NOMO-1 (cell line): ENCODE measurements at regions not wholly inside any gene's neighbourhood (a gene's known extent, or its start where the extent isn't known, plus 50 kb on each side); places are given as distances from the start of the nearest gene placed in this dataset.
A peak's percentile ranks its signal among the peaks of the same experiment; 100 is the strongest.

Source experiments
- DNase-seq, 2 experiments: peaks; one replicate each; lab custom pipeline; 2025; ENCODE audit not compliant: unreplicated experiment in 2 of 2; lab: John Stamatoyannopoulos, UW

DNA sequence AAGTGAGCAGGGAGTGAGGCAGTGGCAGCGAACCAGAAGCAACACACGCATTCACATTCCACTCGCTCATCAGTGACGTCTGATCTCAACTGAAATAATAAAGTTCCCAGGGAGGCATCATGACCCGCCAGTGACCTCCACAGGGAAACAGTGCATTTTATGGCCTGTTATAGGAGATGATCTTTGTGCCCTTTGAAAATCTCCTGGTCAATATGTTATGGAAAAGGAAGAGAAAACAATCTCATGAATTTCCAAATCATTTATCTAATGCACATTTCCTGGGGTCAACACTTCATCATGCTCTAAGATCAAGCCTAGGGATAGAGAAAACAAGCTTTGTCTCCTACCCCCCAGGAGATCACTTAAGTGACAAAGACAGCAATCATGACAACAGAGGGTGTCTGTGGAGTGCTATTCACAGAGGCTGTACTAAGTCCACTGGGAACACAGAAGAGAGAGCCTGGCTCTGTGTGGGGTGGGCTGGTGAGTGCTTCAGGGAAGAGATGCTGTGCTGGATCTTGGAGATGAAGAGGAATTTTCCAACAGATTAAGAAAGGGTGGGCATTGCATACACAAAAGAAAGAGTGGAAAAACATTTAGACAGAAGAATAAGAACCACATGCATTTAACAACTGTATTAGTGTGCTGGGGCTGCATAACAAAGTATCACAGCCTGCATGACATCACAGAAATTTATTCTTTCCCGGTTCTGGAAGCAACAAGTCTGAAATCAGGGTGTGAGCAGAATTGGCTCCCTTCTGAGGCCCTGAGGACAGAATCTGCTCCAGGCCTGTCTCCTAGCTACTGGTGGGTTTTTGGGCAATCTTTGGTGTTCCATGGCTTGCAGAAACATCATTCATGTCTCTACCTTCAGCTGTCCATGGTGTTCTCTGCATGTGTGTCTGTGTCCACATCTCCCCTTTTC is 613.9 kb upstream of the IGFBP3 start:
- no peak for DNase-seq

DNA sequence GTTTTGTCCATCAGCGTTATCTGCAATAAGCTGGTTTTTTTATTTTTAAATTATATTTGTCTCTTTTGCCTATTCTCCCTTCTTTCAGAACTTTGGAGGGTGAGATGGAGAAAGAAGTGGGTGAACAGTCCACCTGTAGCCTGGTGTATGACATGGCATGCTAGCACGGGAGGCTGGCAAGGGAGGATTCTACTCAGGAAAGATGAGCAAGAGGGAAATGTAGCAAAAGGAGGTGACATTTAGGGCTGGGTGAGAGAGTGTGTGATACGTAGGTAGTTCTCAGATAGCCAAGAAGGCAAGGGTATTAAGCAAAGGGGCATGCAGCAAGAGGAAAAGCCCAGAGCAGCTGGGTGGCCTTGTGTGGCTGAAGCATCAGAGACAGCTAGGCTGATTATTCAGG is 612.9 kb upstream of the IGFBP3 start:
- DNase-seq, result no peak

DNA sequence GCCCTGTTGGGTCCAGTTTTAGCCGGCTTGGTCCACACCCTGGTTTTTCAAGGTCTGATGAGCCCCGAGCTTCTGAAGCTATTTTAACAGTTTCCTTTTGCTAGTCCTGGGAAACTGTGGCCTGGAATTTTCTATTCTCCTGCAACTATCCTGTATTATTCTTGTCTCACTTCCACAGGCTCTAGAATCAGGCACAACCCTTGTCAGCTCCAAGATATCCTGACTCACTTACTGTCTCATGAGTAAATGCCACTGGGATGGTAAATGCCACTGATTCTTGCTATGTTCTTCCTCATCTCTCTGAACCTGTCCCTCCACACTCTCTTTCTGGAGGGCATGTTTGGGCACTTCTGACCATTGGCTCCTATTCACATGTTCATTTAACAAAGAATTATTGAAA is 611.5 kb upstream of the IGFBP3 start:
- no peak for DNase-seq

DNA sequence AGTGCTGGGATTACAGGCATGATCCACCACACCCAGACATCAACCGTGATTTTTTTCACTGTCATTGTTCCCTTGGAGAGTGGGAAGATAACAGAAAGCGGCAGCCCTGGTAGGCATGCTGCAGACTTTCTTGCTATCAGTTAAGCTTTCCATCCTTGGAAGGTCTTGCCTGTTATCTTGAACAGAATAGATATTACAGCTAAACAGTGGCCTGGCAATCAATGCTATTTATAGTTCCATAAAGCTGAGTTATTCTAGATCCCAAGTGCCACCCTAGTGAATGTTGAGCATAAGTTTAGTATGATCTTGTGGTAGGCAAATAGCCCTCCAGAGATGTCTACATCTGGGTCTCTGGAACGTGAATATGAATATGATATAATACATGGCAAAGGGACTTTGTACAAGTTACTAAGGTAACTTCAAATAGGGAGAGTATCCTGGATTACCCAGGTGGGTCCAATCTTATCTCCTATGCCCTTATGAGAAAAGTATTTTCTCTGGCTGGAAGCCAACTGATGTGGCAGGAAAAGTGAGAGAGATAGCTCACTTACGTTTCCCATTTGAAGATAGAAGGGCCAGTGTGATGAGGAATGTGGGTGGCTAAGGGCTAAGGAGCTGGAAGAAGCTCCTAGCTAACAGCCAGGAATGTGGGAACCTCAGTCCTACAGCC is 609.1 kb upstream of the IGFBP3 start:
- no peak for DNase-seq

DNA sequence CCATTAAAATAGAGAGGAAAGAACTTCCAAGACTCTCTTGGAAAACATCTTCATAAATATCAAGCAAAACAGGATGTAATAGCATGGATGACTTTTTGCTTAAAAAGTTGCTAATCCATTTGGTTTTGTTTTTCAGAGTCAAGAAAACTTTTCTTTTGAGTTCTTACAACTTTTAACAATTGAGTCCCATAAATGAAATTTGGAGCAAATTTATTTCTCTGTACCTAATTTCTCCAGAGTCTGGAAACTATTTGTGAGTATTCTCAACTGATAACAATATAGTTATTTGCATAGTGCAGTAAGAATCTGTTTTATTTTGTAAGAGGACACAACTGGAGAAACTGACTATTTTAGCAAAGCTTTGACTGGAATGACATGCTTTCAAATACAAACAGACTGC is 606.3 kb upstream of the IGFBP3 start:
- no peak for DNase-seq

DNA sequence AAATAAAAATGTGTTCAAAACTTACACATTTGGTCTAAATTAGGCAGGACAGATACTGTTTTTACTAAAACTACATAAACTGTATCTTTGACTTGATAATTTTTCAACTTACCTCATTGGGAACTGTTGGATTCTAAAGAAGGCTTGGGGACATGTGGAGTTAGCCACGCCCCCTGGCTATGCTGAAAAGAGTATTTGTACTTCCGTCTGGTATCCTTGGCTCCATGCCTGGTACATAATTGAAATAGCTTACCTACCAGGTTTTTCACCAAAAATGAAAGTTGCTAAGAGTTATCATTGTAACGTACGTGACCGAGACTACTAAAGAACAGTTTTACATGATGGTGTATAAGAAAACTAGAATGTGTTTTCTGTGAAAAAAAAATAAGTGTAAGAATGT is 604.8 kb upstream of the IGFBP3 start:
- DNase-seq, result no peak

DNA sequence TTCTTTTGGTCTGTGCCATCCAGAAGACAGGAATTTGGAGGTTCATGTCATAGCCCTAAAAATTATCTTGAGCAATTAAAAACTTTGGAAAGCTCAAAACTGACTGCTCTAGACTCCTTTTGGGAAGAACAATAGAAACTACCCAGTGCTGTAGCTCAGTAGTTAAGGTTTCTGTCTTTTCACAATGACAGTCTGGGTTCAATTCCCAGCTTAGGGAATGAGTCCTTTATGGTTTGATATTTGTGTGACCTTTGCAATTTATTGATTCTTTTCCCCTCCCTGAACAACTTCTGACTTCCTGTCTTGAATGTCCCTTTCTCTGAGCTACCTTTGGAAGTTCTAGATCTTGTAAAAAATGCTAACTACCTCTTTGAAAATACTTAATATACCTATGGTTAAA is 603.3 kb upstream of the IGFBP3 start:
- DNase-seq, result no peak

DNA sequence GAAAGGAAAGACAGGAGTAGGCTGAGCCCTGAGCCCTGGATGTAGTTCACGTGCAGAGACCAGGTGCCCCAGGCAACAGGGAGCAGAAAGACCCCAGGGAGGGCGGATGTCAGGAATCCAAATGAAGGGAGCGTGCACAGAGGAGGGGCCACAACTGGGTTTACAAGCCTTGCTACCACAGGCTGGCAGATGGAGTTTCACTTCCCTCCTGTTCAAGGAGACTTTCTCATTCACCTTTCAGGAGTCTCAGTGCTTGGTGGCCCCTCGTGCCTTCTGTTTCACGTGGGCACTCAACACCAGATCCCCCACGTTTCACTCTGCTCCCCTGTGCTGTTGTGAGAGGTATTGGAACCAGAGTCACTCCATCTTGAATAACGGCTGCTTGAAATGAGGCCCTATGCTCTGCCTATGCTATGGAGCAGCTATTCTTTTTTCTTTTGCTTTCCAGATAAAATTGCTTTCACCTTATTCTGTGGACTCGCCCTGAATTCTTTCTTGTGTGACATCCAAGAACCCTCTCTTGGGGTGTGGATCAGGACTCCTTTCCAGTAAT is 601.4 kb upstream of the IGFBP3 start:
- peak in 1 of 2 experiments; percentile 0 for DNase-seq

DNA sequence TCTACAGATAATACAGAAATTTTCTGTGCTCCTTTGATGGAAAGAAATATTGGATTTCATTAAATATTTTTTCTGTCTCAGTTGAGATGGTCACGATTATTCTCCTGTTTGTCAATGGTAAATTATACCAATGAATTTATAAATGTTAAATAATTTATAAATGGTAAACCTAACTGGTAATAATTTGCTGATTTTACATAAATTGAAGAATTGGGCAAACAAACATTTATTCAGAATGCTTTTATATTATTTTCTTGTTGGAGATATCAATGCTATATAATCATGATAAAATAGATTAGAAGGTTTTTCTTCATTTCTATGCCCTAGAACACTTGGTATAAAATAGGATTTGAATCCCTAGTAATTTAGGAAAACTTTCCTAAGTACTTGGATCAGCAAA is 597.6 kb upstream of the IGFBP3 start:
- no peak for DNase-seq

DNA sequence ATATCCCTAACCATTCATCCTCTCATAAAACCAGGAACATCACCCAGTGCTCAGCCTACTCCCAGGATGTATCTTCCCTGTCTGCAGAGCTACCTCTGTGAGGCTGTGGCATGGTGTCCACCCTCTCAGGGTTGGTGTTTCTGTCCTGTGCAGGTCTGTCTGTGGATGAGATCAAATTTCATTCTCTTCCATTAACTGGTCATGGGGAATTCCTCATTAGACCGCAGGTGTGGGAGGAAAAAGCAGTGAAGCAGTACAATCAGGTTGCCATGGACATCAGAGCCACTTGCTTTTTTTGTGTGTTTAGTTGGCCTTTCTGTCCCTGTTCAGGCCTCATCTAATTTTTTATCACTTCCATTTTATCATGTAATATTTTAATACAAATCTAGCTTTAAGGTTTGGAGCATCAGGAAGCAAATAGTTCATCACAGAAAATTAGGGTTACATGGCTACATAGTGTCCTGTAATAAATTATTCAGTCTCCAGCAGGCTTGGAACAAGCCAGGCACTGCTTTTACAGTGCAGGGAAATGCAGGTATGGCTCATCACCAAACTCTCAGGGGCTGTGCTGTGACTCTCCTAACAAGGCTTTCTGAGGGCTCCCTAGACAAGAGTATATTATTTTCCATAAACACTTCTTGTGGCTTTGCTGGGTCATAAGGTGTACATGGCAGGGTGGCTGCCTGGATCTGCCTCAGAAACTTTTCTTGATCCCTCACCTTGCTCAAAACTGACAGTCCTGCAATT is 594.9 kb upstream of the IGFBP3 start:
- DNase-seq, result no peak

DNA sequence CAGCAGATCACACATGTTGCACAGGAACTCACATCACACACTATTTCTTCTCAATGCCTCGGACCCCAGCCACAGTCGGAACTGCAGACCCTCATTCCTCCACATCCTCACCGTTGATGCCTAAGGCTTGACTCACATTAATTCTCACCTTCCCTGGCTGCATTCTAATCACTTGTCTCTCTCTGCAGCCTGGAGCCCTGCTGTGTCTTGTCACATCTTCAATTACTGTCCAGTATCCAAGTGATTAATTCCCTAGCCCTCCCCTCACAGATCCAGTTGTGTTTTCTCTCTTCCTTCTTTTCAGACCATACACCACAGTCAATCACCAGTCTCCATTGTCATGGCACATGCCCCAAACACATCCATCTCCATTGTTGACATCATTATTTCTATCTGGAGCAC is 592.4 kb upstream of the IGFBP3 start:
- no peak for DNase-seq

DNA sequence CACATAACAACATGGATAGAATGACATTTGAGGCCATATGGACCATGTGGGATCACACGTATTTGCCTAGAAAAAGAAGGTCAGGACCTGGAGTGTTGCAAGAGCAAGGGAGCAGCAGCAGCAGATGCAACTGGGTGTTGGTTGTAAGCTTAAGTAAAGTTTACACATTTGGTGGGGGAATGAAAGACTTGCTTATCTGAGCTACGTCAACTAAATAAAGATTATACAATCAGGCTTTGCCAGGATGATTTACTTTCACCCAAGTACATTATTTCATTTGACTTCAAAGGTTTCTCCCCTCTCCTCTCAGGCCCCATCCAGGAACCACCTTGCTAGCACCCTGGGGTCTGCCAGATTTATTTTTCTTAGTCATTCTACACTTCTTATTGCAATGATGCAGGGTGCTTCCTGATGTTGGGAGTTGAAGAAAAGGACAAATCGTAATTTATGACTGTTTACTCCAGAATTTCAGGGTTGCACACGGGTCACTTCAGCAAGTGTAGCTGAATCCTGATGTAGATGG is 591.9 kb upstream of the IGFBP3 start:
- no peak for DNase-seq

DNA sequence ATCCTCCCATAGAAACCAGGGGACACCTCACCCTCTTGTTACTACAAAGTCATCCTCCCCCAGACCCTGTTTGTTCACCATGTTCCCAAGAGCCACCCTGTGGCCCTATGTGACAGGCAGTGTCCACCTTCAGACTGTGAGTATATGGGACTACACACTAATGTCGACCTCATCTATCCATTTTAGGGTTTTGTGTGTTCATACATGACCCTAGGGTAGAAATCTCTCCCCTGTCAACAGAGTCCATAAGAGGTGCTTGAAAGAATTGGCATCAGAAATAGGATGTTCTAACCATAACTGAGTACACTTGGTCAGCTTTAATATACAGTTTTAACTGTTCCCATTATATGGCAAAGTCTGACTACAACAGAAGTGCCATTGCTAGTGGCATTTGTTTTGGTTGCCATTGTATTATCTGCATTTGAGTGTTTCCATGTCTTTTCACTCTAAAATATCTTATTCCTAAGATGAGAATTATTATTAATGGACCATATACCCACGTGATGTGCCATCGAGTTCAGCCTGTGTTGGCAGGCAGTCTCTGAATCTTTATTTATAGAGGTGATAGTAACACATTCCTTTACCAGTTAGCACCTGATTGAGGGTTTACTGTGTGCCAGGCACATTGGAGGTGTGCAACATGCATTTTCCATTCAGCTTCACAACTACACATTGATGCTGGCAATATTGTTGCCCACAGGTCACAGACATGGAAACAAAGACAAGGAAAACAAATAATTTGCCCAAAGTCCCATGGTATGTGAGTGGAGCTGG is 590.6 kb upstream of the IGFBP3 start:
- DNase-seq, result no peak

DNA sequence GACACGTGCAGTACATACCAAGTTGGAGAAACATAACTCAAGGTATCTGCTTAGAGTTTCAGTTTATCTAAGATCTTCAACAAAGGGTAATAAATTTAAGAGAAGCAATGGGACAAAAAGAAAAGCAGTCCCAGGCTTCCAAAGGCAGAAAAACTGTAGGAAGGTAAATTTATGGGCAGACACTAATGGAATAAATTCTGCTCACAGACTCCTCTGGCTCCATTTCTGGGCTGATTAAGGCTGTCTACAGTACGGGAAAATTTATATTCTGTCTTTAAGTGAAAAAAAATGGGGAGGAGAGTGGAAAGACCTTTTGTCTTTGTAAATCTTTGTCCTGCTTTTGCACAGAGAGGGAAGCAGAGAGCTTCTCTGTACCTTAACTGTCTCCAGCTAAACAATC is 587.5 kb upstream of the IGFBP3 start:
- DNase-seq, result no peak

DNA sequence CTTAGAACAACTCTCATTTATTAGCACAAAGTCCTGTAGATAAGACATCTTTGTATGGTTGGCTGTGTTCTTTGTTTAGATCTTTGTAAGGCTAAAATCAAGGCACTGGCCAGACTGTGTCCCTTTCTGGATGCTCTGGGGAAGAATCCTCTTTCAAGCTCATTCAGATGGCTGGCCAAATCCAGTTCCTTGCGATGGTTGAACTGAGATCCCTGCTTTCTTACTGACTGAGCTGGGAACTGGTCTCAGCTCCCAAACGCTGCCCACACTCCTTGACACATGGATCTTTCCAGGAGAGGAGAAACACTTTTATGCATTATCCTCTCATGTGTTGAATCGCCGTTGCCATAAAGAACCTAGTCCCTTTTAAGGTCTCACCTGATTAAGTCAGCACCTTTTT is 586.5 kb upstream of the IGFBP3 start:
- no peak for DNase-seq

DNA sequence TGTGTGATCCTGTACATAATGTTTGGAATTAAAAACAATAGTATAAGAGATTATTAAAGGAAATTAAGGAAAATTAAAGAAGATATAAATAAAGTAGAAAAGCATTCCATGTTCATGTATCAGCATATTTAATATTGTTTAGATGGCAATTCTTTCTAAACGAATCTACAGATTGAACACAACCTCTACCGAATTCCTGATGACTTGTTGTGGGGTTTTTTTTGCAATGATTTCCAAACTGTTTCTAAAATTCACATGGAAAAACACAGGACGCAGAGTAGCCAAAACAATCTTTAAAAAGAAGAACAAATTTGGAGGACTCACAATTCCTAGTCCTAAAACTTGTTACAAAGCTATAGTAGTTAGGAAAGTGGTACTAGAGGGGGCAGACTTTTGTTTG is 573.4 kb upstream of the IGFBP3 start:
- DNase-seq, result no peak

DNA sequence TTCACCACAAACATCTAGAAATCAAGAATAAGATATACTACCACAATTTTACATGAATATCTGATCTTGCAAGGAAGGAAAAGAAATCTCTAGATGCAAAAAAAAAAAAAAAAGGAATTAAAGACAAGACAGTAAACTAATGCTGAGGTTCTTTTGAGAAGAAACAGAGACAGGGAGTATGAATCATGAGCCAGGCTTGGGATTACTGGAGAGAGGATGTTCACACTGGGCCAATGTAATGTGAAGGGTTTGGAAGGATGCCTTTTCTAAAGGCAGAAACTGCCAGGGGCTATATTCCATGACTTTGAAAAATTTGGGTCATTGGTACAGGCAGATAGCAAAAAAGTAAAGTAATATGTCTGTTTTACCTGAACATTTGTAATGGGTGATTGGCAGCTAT is 573.0 kb upstream of the IGFBP3 start:
- DNase-seq, result no peak

DNA sequence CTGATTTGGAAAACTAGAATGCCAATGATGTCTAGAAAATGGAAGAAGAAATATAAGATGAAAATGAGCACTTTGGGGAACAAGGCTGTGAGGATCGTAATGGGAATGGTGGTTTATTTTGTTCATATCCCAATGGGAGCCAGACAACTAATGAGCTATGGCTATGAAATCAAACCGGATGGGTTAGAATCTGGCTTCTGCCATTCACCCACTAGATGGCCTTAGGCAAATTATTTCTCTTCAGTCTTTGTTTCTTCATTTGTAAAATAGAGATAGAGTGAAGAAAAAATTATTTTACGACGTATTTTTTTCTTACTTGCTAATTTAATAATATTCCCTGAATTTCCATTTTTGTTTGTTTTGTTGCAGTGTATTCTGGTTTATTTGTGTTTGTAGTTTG is 572.1 kb upstream of the IGFBP3 start:
- no peak for DNase-seq

DNA sequence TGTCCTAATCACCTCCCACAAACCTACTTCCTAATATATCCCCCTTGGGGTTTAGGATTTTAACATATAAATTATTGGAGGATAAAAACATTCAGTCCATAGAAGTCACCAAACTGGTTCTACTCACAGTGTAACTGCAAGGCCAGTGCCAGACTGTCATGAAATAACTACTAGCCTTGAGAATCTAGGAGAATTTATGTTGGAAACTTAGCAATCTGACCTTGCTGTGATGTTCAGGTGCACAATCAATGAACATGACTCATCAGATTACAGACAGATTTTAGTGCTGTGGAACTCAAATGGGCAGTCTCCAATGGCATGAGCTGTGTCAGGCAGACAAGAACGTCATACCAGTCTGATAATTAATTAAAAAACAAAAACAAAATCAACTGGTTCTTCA is 571.4 kb upstream of the IGFBP3 start:
- DNase-seq, result no peak

DNA sequence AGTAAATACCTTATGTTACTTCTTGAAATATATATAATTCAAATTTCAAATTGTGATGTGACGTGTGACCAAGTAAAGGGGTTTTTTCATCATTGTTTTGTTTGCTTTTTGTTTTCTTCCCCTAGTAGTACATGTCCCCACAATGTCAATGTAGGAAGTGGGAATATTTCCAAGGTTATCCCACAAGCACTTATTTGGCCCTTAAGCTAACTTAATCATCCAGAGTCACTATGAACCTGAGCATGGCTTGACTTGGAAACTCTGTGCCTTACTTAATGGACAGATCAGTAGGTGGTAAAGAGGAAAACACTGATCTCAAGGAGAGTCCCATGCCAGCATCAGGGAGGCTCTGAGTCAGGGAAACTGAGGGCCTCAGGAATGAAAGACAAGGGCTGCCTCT is 569.3 kb upstream of the IGFBP3 start:
- DNase-seq, result no peak
